Mesothelial cell of epicardium (in vitro differentiated cells): ENCODE measurements at regions not wholly inside any gene's neighbourhood (a gene's known extent, or its start where the extent isn't known, plus 50 kb on each side); places are given as distances from the start of the nearest gene placed in this dataset.
"Not testable (repeated sequence)": the region's sequence is repeated elsewhere in the genome, so short reads cannot be mapped to it uniquely, and the experiment has no call there.

Experiments used
- DNase-seq, 2 experiments: peaks; one replicate each; pipeline ENCODE4 v3.0.0; 2021; ENCODE audit warnings: low spot score in 2 of 2; ENCODE audit not compliant: unreplicated experiment in 2 of 2
- H3K27ac Mint-ChIP-seq: 2 replicates; pipeline ENCODE4 v1.8.0; 2021; ENCODE audit warnings: mixed read lengths
- H3K27me3 Mint-ChIP-seq: 2 replicates; pipeline ENCODE4 v1.8.0; 2021; ENCODE audit warnings: low read depth, mixed read lengths
- H3K36me3 Mint-ChIP-seq: 2 replicates; pipeline ENCODE4 v1.8.0; 2021; ENCODE audit warnings: mixed read lengths
- H3K4me1 Mint-ChIP-seq: 2 replicates; pipeline ENCODE4 v1.8.0; 2021; ENCODE audit warnings: mixed read lengths
- H3K4me3 Mint-ChIP-seq: 2 replicates; pipeline ENCODE4 v1.8.0; 2021; ENCODE audit warnings: mild to moderate bottlenecking, moderate library complexity, mixed read lengths
- H3K9me3 Mint-ChIP-seq: 2 replicates; pipeline ENCODE4 v1.8.0; 2021; ENCODE audit warnings: mixed read lengths
- TF ChIP-seq, protein P1 (sequence below): fragments of 200-600 bp; sonication (generic); IDR thresholded peaks from one replicate; pipeline ENCODE4 v1.5.0; 2021; ENCODE audit warnings: antibody characterized with exemption; ENCODE audit not compliant: unreplicated experiment

DNA sequence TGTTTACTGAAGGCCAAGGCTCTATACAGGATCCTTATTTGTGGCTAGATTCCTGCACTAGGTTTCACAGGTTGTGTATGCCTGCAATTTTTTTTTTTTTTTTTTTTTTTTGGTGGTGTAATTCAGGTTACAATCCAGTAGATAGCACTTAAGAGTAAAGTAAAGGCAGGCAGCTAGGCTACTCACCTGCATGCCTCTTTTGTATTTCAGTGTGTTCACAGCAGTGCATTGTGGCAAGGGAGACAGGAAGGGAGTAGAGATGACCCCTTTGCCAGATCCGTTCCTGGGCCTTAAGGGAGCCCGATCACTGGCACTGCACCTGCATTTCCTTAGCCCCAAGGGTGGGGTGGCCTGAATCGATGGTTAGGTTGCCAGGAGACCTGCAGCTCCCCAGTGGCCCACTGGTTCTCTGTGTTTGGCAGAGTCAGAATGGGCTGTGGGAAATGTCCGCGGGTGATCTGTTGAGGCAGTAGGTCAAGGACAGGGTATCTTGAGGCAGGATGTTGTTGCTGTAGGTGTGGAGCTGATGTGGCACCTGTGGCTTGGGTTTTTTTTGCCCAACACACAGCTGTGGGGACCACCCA, 374.9 kb upstream of the AADAT start:
- DNase-seq = no peak
- H3K4me1 Mint-ChIP-seq = no peaks in the 10 kb centered on the region
- TF ChIP-seq, protein P1, sequence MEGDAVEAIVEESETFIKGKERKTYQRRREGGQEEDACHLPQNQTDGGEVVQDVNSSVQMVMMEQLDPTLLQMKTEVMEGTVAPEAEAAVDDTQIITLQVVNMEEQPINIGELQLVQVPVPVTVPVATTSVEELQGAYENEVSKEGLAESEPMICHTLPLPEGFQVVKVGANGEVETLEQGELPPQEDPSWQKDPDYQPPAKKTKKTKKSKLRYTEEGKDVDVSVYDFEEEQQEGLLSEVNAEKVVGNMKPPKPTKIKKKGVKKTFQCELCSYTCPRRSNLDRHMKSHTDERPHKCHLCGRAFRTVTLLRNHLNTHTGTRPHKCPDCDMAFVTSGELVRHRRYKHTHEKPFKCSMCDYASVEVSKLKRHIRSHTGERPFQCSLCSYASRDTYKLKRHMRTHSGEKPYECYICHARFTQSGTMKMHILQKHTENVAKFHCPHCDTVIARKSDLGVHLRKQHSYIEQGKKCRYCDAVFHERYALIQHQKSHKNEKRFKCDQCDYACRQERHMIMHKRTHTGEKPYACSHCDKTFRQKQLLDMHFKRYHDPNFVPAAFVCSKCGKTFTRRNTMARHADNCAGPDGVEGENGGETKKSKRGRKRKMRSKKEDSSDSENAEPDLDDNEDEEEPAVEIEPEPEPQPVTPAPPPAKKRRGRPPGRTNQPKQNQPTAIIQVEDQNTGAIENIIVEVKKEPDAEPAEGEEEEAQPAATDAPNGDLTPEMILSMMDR = no peak
- H3K4me3 Mint-ChIP-seq = no peak overlapping the region
- no peak overlapping the region for H3K27ac Mint-ChIP-seq
- no peaks in the 10 kb centered on the region for H3K27me3 Mint-ChIP-seq
- no peaks in the 10 kb centered on the region for H3K36me3 Mint-ChIP-seq
- peaks cover 15% of the 10 kb centered on the region for H3K9me3 Mint-ChIP-seq

DNA sequence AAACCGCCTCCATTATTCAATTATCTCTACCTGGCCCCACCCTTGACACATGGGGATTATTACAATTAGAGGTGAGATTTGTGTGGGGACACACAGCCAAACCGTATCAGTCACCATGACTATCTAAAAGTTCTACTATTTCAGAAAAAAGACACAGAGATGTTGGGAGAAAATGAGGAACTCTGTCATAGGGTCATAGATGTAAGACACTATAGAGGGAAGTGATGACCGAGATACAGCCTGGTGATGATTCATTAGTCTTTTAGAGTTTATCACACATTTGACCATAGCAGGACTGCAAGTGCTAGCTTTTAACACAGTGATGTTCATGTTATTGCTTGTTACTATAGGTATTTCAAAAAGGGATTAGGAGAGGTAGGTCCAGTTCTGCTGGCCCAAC, 357.0 kb upstream of the AADAT start:
- Mint-ChIP-seq H3K4me3 (no peak overlapping the region), H3K4me1 (no peaks in the 10 kb centered on the region), H3K36me3 (no peaks in the 10 kb centered on the region), H3K27ac (no peak overlapping the region), H3K9me3 (no peaks in the 10 kb centered on the region), H3K27me3 (peaks cover 15% of the 10 kb centered on the region)
- TF ChIP-seq, protein P1 = no peak
- no peak for DNase-seq

DNA sequence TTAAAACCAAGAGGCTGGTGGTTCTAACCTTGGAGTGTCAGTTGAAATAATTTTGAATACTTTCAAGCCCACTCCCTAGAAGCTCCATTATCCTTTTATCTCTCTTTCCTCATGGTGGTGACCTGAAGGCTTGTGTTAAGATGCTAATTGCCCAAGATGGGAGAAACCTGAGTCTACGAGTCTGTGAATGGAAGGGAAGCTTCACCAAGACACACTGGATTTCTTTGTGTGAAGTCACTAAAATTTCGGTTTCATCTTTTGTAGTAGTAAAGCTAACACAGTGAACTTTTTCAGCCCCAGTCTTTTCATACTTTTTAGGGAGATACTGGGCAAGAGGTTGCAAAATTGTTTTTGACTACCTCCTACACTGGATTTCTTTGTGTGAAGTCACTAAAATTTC, 351.4 kb upstream of the AADAT start:
- not testable (repeated sequence) for H3K4me1 Mint-ChIP-seq, H3K36me3 Mint-ChIP-seq, H3K4me3 Mint-ChIP-seq, DNase-seq, H3K9me3 Mint-ChIP-seq, H3K27me3 Mint-ChIP-seq, H3K27ac Mint-ChIP-seq

DNA sequence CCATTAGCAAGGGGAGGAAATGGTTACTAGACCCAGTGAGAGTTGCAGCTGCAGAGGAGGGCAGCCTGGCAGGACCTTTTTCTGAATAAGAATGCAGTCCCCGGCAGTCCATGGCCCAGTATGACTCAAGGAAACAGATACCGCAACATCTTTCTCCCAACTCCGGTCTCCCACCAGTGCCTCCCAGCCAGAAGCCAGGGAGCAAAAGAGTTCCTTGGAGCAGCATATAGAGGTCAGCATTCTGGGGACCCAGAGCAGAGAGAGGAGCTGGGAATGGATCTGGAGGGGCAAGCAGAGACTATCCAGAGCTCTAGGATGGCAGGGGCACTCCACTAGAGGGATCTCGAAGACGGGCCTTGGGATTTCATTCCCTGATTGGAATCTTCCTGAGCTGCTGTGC, 339.2 kb upstream of the AADAT start:
- Mint-ChIP-seq H3K27me3 (no peaks in the 10 kb centered on the region), H3K4me3 (no peak overlapping the region), H3K9me3 (peaks cover 6% of the 10 kb centered on the region), H3K4me1 (no peaks in the 10 kb centered on the region), H3K36me3 (no peaks in the 10 kb centered on the region), H3K27ac (no peak overlapping the region)
- TF ChIP-seq, protein P1 = no peak
- DNase-seq = no peak

DNA sequence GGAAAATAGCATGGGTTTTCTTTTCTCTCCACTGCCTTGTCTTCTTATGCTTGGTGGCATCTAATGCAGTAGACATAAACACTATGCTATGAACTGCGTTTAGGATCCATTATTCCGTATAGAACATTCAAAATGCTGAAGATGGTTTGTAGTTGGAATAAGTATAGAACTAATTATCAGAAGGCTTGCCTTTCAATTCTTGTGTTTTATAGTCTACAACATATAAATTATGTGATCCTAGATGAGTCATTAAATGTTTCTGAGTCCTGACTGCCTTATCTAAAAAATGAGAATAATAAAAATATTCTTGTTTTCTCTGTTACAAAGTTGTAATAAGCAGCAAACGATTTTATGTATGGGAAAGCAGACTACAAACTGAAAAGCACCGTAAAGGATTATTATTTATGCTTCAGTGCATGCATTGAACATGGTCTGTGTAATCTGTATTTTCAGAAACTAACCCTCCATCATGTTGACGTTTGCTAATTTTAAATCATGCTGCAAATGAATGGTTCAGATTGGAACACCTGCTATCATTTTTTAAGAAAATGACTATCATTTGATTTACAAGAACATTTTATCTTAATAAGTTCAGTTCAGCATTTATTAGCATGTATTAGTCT, 335.9 kb upstream of the AADAT start:
- Mint-ChIP-seq H3K27me3 (no peaks in the 10 kb centered on the region), H3K36me3 (no peaks in the 10 kb centered on the region), H3K4me3 (no peak overlapping the region), H3K9me3 (peaks cover 10% of the 10 kb centered on the region), H3K4me1 (no peaks in the 10 kb centered on the region), H3K27ac (no peak overlapping the region)
- DNase-seq = no peak
- TF ChIP-seq, protein P1 = no peak

DNA sequence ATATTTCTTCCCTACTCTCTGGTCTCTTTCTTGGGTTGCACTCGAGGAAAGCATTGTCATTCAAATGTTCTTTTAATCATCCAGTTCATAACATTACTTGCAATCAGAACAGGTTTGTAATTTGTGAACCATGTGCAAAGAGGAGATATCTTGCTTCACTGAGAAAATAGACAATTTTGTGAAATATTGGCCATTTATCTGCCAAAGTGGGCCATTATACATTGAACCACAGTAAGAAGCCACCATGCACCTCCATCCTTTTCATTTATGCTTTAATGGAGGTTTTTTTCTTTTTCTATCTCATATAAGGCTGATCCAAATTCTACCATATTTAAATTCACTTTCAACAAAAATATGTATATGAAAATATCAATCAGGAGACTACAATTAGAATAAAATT, 335.3 kb upstream of the AADAT start:
- Mint-ChIP-seq H3K4me3 (no peak overlapping the region), H3K36me3 (no peaks in the 10 kb centered on the region), H3K9me3 (peaks cover 10% of the 10 kb centered on the region), H3K4me1 (no peaks in the 10 kb centered on the region), H3K27me3 (no peaks in the 10 kb centered on the region), H3K27ac (no peak overlapping the region)
- TF ChIP-seq, protein P1 = no peak
- DNase-seq = no peak
